IMR-90 (cell line): ENCODE measurements at regions not wholly inside any gene's neighbourhood (a gene's known extent, or its start where the extent isn't known, plus 50 kb on each side); places are given as distances from the start of the nearest gene placed in this dataset.

Experiments used
- ATAC-seq: fragments of 200-7000 bp; cut with Tn5 transposase; 2 replicates; pipeline ENCODE4 v1.9.1; 2020; ENCODE audit warnings: low read depth, mild to moderate bottlenecking, moderate library complexity
- BruUV-seq: library from RNA; stranded (reverse); fragments of 400-500 nt; replicated peaks from 2 replicates; lab custom pipeline; 2021; lab: Mats Ljungman, UMichigan
- CTCF ChIA-PET: fragments of 300-600 bp; formaldehyde crosslinking; extraction: SDS; loops from one replicate; lab custom pipeline; 2021; ENCODE audit warnings: antibody characterized with exemption; lab: Yijun Ruan, JAX
- POLR2A ChIA-PET: fragments of 300-600 bp; sonication (Branson Sonifier 250); formaldehyde crosslinking; loops from one replicate; lab custom pipeline; 2022; ENCODE audit warnings: antibody characterized with exemption; ENCODE audit not compliant: unreplicated experiment; lab: Charles Lee
- DNase-seq: peaks from one replicate; pipeline ENCODE4 v3.0.0; 2013
- H2AFZ ChIP-seq: replicated peaks from 2 replicates; pipeline ENCODE3; 2013; ENCODE audit warnings: low read length, mild to moderate bottlenecking; ENCODE audit not compliant: poor library complexity
- H2AK5ac ChIP-seq: 2 replicates; pipeline ENCODE4 v1.6.1; 2013; ENCODE audit warnings: low read depth, low read length, inconsistent platforms
- H2AK9ac ChIP-seq: replicated peaks from 2 replicates; pipeline ENCODE3; 2013; ENCODE audit warnings: mild to moderate bottlenecking, low read depth, low read length, moderate library complexity; ENCODE audit not compliant: poor library complexity
- H2BK120ac ChIP-seq: 2 replicates; pipeline ENCODE4 v1.6.1; 2013; ENCODE audit warnings: low read depth, low read length, inconsistent platforms
- H2BK15ac ChIP-seq: 3 replicates; pipeline ENCODE4 v1.6.1; 2013; ENCODE audit warnings: low read depth, low read length, inconsistent platforms
- H2BK20ac ChIP-seq: 2 replicates; pipeline ENCODE4 v1.6.1; 2013; ENCODE audit warnings: low read depth, mild to moderate bottlenecking, inconsistent platforms, low read length, moderate library complexity
- H2BK5ac ChIP-seq: 2 replicates; pipeline ENCODE4 v1.6.1; 2013; ENCODE audit warnings: mild to moderate bottlenecking, low read depth, low read length, inconsistent platforms; ENCODE audit not compliant: poor library complexity, severe bottlenecking
- H3K14ac ChIP-seq: replicated peaks from 2 replicates; pipeline ENCODE4 v1.6.1; 2013; ENCODE audit warnings: low read depth, low read length, inconsistent platforms
- H3K18ac ChIP-seq: 2 replicates; pipeline ENCODE4 v1.6.1; 2013; ENCODE audit warnings: low read depth, low read length, control low read depth
- H3K23ac ChIP-seq: 2 replicates; pipeline ENCODE4 v1.6.1; 2013; ENCODE audit warnings: low read depth, low read length, inconsistent platforms
- H3K27ac ChIP-seq: 2 replicates; pipeline ENCODE4 v1.5.1; 2013; ENCODE audit warnings: mild to moderate bottlenecking, control low read depth, low read length; ENCODE audit not compliant: insufficient read depth
- H3K27me3 ChIP-seq: 2 replicates; pipeline ENCODE4 v1.6.1; 2013; ENCODE audit warnings: low read length; ENCODE audit not compliant: control insufficient read depth, insufficient read depth
- H3K36me3 ChIP-seq: 2 replicates; pipeline ENCODE4 v1.6.1; 2013; ENCODE audit warnings: low read length, mixed read lengths; ENCODE audit not compliant: control insufficient read depth, insufficient read depth
- H3K4ac ChIP-seq: 2 replicates; pipeline ENCODE4 v1.6.1; 2013; ENCODE audit warnings: low read depth, low read length, inconsistent platforms
- H3K4me1 ChIP-seq: 2 replicates; pipeline ENCODE4 v1.6.1; 2013; ENCODE audit warnings: low read length, mixed read lengths; ENCODE audit not compliant: control insufficient read depth, insufficient read depth
- H3K4me2 ChIP-seq: 2 replicates; pipeline ENCODE4 v1.6.1; 2013; ENCODE audit warnings: low read depth, mild to moderate bottlenecking, control low read depth, low read length, moderate library complexity
- H3K4me3 ChIP-seq: 2 replicates; pipeline ENCODE4 v1.5.1; 2013; ENCODE audit warnings: low read depth, mild to moderate bottlenecking, control low read depth, low read length, moderate library complexity; ENCODE audit not compliant: insufficient read depth
- H3K56ac ChIP-seq: 2 replicates; pipeline ENCODE4 v1.6.1; 2013; ENCODE audit warnings: low read length, inconsistent platforms; ENCODE audit not compliant: insufficient read depth; ENCODE audit errors: extremely low read depth
- H3K79me1 ChIP-seq, 2 experiments: 2 replicates each; pipeline ENCODE4 v1.6.1; 2013; ENCODE audit warnings: low read length in 2 of 2, inconsistent platforms in 1 of 2, low read depth in 1 of 2
- H3K9ac ChIP-seq: 2 replicates; pipeline ENCODE4 v1.6.1; 2013; ENCODE audit warnings: low read depth, low read length, control low read depth
- H3K9me1 ChIP-seq: 2 replicates; pipeline ENCODE4 v1.6.1; 2013; ENCODE audit warnings: low read length, inconsistent platforms; ENCODE audit not compliant: insufficient read depth
- H3K9me3 ChIP-seq: 2 replicates; pipeline ENCODE4 v1.6.1; 2013; ENCODE audit warnings: low read length; ENCODE audit not compliant: control insufficient read depth, insufficient read depth
- H4K20me1 ChIP-seq: 2 replicates; pipeline ENCODE4 v1.6.1; 2013; ENCODE audit warnings: low read length, inconsistent platforms; ENCODE audit not compliant: insufficient read depth
- H4K5ac ChIP-seq: 2 replicates; pipeline ENCODE4 v1.6.1; 2013; ENCODE audit warnings: mild to moderate bottlenecking, low read depth, low read length, control low read depth
- H4K8ac ChIP-seq, 2 experiments: 2 replicates each; pipeline ENCODE4 v1.6.1; 2013; ENCODE audit warnings: low read depth in 2 of 2, low read length in 2 of 2, control low read depth in 1 of 2, inconsistent platforms in 1 of 2
- H4K91ac ChIP-seq: 2 replicates; pipeline ENCODE4 v1.6.1; 2013; ENCODE audit warnings: low read depth, low read length, inconsistent platforms; ENCODE audit not compliant: insufficient read depth
- BHLHE40 ChIP-seq: fragments of 150-350 bp; IDR thresholded peaks from 2 replicates; pipeline ENCODE4 v1.6.1; 2016; ENCODE audit warnings: mild to moderate bottlenecking, low read depth, low read length
- CEBPB ChIP-seq: IDR thresholded peaks from 2 replicates; pipeline ENCODE4 v1.6.1; 2012; ENCODE audit warnings: low read depth, low read length, improper control_type of control experiment
- CHD1 ChIP-seq: IDR thresholded peaks from 2 replicates; pipeline ENCODE4 v1.6.1; 2012; ENCODE audit warnings: low read depth, low read length, improper control_type of control experiment
- FOS ChIP-seq: fragments of 150-350 bp; IDR thresholded peaks from 2 replicates; pipeline ENCODE4 v1.6.1; 2016; ENCODE audit warnings: low read depth, low read length
- MAZ ChIP-seq: IDR thresholded peaks from 2 replicates; pipeline ENCODE4 v1.6.1; 2012; ENCODE audit warnings: low read depth, mild to moderate bottlenecking, low read length, improper control_type of control experiment, moderate library complexity, borderline replicate concordance
- MXI1 ChIP-seq: IDR thresholded peaks from 2 replicates; pipeline ENCODE4 v1.6.1; 2012; ENCODE audit warnings: low read depth, mild to moderate bottlenecking, low read length, moderate library complexity, borderline replicate concordance
- NFE2L2 ChIP-seq: fragments of 150-350 bp; IDR thresholded peaks from 2 replicates; pipeline ENCODE4 v1.6.1; 2016; ENCODE audit warnings: low read depth, mild to moderate bottlenecking, low read length
- POLR2A ChIP-seq: IDR thresholded peaks from 2 replicates; pipeline ENCODE4 v1.6.1; 2012; ENCODE audit warnings: mild to moderate bottlenecking, low read depth, low read length
- RAD21 ChIP-seq: IDR thresholded peaks from 2 replicates; pipeline ENCODE4 v1.6.1; 2012; ENCODE audit warnings: low read length, improper control_type of control experiment
- RCOR1 ChIP-seq: IDR thresholded peaks from 2 replicates; pipeline ENCODE4 v1.6.1; 2012; ENCODE audit warnings: mild to moderate bottlenecking, low read length, improper control_type of control experiment; ENCODE audit not compliant: insufficient replicate concordance
- RFX5 ChIP-seq: IDR thresholded peaks from 2 replicates; pipeline ENCODE4 v1.8.0; 2012; ENCODE audit warnings: low read depth, mild to moderate bottlenecking, low read length, moderate library complexity
- SMC3 ChIP-seq: fragments of 150-350 bp; IDR thresholded peaks from 2 replicates; pipeline ENCODE4 v1.6.1; 2016; ENCODE audit warnings: low read depth, mild to moderate bottlenecking, antibody characterized with exemption, low read length, moderate library complexity
- WGBS, 2 experiments: methylation state at CpG; one replicate each; pipeline versions ENCODE4 v1.1.5 to v1.1.7; 2013; ENCODE audit warnings: missing lambda C conversion rate in 2 of 2; ENCODE audit not compliant: insufficient read length in 1 of 2; ENCODE audit errors: extremely low coverage in 2 of 2; 5-methylcytosine and 5-hydroxymethylcytosine counted together
- dilution Hi-C: fragments of 300-500 bp; cut with HindIII; formaldehyde crosslinking; loops from one replicate; pipeline ENCODE4 v1.14.3; 2018; ENCODE audit warnings: low sequenced_read_pairs; ENCODE audit not compliant: unreplicated experiment
- in situ Hi-C: fragments of 300-500 bp; cut with MboI; formaldehyde crosslinking; loops from 3 replicates; pipeline ENCODE4 v1.14.3; 2019; ENCODE audit warnings: low sequenced_read_pairs, inconsistent platforms, mixed read lengths
- intact Hi-C: fragments of 100-400 bp; cut with micrococcal nuclease; formaldehyde crosslinking; loops from 2 replicates; pipeline ENCODE4 v1.10.0; 2022
- TF ChIP-seq, protein P1 (sequence below): fragments of 150-350 bp; IDR thresholded peaks from 2 replicates; pipeline ENCODE4 v1.6.1; 2016; ENCODE audit warnings: low read depth, mild to moderate bottlenecking, low read length, moderate library complexity, borderline replicate concordance
- TF ChIP-seq, protein P2 (sequence below): fragments of 150-350 bp; IDR thresholded peaks from 2 replicates; pipeline ENCODE4 v1.6.1; 2017; ENCODE audit warnings: mild to moderate bottlenecking, antibody characterized with exemption, low read length, low read depth

DNA sequence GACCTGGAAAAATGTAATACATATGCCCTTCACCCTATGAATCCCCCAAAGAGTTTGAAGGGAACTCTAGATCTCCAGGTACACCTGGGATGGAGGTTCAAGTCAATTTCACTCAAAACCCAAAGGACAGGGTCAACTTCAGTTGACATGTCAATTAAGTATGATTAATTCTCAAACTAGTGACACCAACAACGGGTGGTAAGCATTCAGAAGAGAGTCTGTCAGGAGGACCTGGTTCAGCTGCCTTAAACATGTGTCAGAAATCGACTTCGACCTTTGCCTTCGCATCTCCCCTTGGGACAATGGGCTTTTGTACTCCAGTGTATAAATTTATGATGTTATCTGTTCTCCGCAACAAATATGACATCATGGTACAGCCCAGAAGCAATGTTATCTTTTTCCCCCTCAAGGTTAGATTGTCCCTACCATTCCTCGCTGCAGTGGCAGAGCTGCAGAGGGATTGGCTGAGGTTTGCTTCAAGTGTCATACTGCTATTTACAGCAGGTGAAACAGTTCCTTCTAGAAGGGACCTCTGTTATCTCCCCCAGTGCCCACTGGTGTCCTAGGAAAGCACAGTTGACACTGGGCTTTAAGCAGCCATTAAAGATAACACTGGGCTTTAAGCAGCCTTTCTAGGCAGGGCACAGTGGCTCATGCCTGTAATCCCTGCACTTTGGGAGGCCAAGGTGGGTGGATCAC lies 94.7 kb upstream of the SNX9 start:
- no peaks in the 10 kb centered on the region; the same call in 1 of the 2 replicates for H3K4me1 ChIP-seq
- no peak overlapping the region for H2BK5ac ChIP-seq
- no peak overlapping the region for H3K56ac ChIP-seq
- intact Hi-C loops (no loop called here), dilution Hi-C loops (no loop called here), in situ Hi-C loops (no loop called here)
- no peak overlapping the region for H3K27ac ChIP-seq
- H4K20me1 ChIP-seq = no peaks in the 10 kb centered on the region
- no peak overlapping the region for H4K8ac ChIP-seq
- H4K5ac ChIP-seq = no peak overlapping the region
- no peak overlapping the region for H3K23ac ChIP-seq
- H2BK120ac ChIP-seq = no peak overlapping the region
- no peak overlapping the region for H2AK9ac ChIP-seq
- H3K4me2 ChIP-seq = no peak overlapping the region
- H3K79me1 ChIP-seq = no peaks in the 10 kb centered on the region
- H2AK5ac ChIP-seq = no peak overlapping the region
- CTCF ChIA-PET = no interaction called here
- DNase-seq (no peak), ATAC-seq (no peak)
- H3K36me3 ChIP-seq = no peaks in the 10 kb centered on the region
- H2BK20ac ChIP-seq = no peak overlapping the region
- no peak overlapping the region for H3K18ac ChIP-seq
- POLR2A ChIA-PET = no interaction called here
- H3K9me3 ChIP-seq = peaks cover 12% of the 10 kb centered on the region
- no peak overlapping the region for H3K14ac ChIP-seq
- no CpG with 5 or more reads among the region's 6 CpGs for WGBS, 2 experiments
- H3K4me3 ChIP-seq = no peak overlapping the region
- BruUV-seq = no TSS peak
- no peak overlapping the region for H4K91ac ChIP-seq
- TF ChIP-seq BHLHE40 (no peak), MXI1 (no peak), SMC3 (no peak), POLR2A (no peak), MAZ (no peak), RAD21 (no peak), NFE2L2 (no peak), RFX5 (no peak), CHD1 (no peak), FOS (no peak), CEBPB (no peak), RCOR1 (no peak)
- TF ChIP-seq, protein P1, sequence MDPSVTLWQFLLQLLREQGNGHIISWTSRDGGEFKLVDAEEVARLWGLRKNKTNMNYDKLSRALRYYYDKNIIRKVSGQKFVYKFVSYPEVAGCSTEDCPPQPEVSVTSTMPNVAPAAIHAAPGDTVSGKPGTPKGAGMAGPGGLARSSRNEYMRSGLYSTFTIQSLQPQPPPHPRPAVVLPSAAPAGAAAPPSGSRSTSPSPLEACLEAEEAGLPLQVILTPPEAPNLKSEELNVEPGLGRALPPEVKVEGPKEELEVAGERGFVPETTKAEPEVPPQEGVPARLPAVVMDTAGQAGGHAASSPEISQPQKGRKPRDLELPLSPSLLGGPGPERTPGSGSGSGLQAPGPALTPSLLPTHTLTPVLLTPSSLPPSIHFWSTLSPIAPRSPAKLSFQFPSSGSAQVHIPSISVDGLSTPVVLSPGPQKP = no peak
- TF ChIP-seq, protein P2, sequence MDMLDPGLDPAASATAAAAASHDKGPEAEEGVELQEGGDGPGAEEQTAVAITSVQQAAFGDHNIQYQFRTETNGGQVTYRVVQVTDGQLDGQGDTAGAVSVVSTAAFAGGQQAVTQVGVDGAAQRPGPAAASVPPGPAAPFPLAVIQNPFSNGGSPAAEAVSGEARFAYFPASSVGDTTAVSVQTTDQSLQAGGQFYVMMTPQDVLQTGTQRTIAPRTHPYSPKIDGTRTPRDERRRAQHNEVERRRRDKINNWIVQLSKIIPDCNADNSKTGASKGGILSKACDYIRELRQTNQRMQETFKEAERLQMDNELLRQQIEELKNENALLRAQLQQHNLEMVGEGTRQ = no peak
- peaks cover 15% of the 10 kb centered on the region for H3K27me3 ChIP-seq
- H2BK15ac ChIP-seq = no peak overlapping the region
- H3K9ac ChIP-seq = no peak overlapping the region
- H3K9me1 ChIP-seq = no peaks in the 10 kb centered on the region
- H3K4ac ChIP-seq = no peak overlapping the region
- no peak overlapping the region for H2AFZ ChIP-seq
